Liver (tissue), 8 donors: ENCODE measurements at regions not wholly inside any gene's neighbourhood (a gene's known extent, or its start where the extent isn't known, plus 50 kb on each side); places are given as distances from the start of the nearest gene placed in this dataset.

Experiments used
- DNase-seq: peaks from one replicate; pipeline ENCODE4 v3.0.0-alpha.2; 2017; ENCODE audit warnings: low spot score
- H3K27ac ChIP-seq, 2 donors: one replicate each; pipeline ENCODE4 v1.7.0; 2013; ENCODE audit warnings: inconsistent platforms in 2 of 2, low read length in 2 of 2, control low read depth in 1 of 2, low read depth in 1 of 2, mild to moderate bottlenecking in 1 of 2
- H3K27me3 ChIP-seq, 4 donors: one replicate each; pipeline versions ENCODE4 v1.6.1 to v1.7.0; 2013; ENCODE audit warnings: low read length in 3 of 4, inconsistent platforms in 1 of 4, mild to moderate bottlenecking in 1 of 4, moderate library complexity in 1 of 4; ENCODE audit not compliant: control insufficient read depth in 4 of 4, insufficient read depth in 4 of 4
- H3K36me3 ChIP-seq, 4 donors: one replicate each; pipeline versions ENCODE4 v1.6.1 to v1.7.0; 2013; ENCODE audit warnings: low read length in 3 of 4, mild to moderate bottlenecking in 3 of 4, low read depth in 1 of 4, moderate library complexity in 1 of 4; ENCODE audit not compliant: control insufficient read depth in 4 of 4, insufficient read depth in 3 of 4
- H3K4me1 ChIP-seq, 4 donors: one replicate each; pipeline versions ENCODE4 v1.6.1 to v1.7.0; 2013; ENCODE audit warnings: low read length in 3 of 4, mild to moderate bottlenecking in 3 of 4, moderate library complexity in 1 of 4; ENCODE audit not compliant: control insufficient read depth in 4 of 4, insufficient read depth in 4 of 4
- H3K4me3 ChIP-seq, 3 donors: one replicate each; pipeline versions ENCODE4 v1.6.1 to v1.7.0; 2013; ENCODE audit warnings: low read length in 3 of 3, control low read depth in 1 of 3, low read depth in 1 of 3, mild to moderate bottlenecking in 1 of 3
- H3K9ac ChIP-seq, 2 donors: one replicate each; pipeline ENCODE4 v1.7.0; 2013; ENCODE audit warnings: low read length in 2 of 2, mild to moderate bottlenecking in 2 of 2, moderate library complexity in 2 of 2, control low read depth in 1 of 2, low read depth in 1 of 2
- H3K9me3 ChIP-seq, 4 donors: one replicate each; pipeline versions ENCODE4 v1.6.1 to v1.7.0; 2013; ENCODE audit warnings: low read length in 3 of 4; ENCODE audit not compliant: control insufficient read depth in 4 of 4
- ATF3 ChIP-seq: IDR thresholded peaks from 2 replicates; pipeline ENCODE4 v1.6.1; 2016; ENCODE audit warnings: antibody characterized with exemption
- CTCF ChIP-seq: fragments of 150-350 bp; IDR thresholded peaks from 2 replicates; pipeline ENCODE4 v1.5.1; 2017; ENCODE audit warnings: improper control_type of control experiment, low read depth, low read length; ENCODE audit not compliant: missing input control
- EGR1 ChIP-seq, 2 donors: IDR thresholded peaks; 2 replicates each; pipeline ENCODE4 v1.6.1; 2016 to 2018; ENCODE audit warnings: antibody characterized with exemption in 2 of 2, low read depth in 2 of 2
- FOXA1 ChIP-seq: IDR thresholded peaks from 2 replicates; pipeline ENCODE4 v1.6.1; 2016; ENCODE audit warnings: antibody characterized with exemption
- FOXA2 ChIP-seq: IDR thresholded peaks from 2 replicates; pipeline ENCODE4 v1.6.1; 2016; ENCODE audit warnings: antibody characterized with exemption
- GABPA ChIP-seq, 2 donors: IDR thresholded peaks in 1 of 2; conservative IDR thresholded peaks in 1 of 2; 2 replicates each; pipeline ENCODE4 v1.6.1; 2016; ENCODE audit warnings: antibody characterized with exemption in 2 of 2, mild to moderate bottlenecking in 1 of 2, moderate library complexity in 1 of 2
- HNF4A ChIP-seq, 2 donors: conservative IDR thresholded peaks; 2 replicates each; pipeline ENCODE4 v1.6.1; 2016; ENCODE audit warnings: antibody characterized with exemption in 2 of 2, mild to moderate bottlenecking in 2 of 2
- HNF4G ChIP-seq: IDR thresholded peaks from 2 replicates; pipeline ENCODE4 v1.6.1; 2016; ENCODE audit warnings: antibody characterized with exemption
- JUND ChIP-seq, 2 donors: IDR thresholded peaks; 2 replicates each; pipeline ENCODE4 v1.6.1; 2016; ENCODE audit warnings: antibody characterized with exemption in 2 of 2
- MAX ChIP-seq: IDR thresholded peaks from 2 replicates; pipeline ENCODE4 v1.6.1; 2016; ENCODE audit warnings: antibody characterized with exemption
- NR2F2 ChIP-seq: IDR thresholded peaks from 2 replicates; pipeline ENCODE4 v1.6.1; 2016; ENCODE audit warnings: antibody characterized with exemption
- RAD21 ChIP-seq, 2 donors: IDR thresholded peaks; 2 replicates each; pipeline ENCODE4 v1.6.1; 2016; ENCODE audit warnings: antibody characterized with exemption in 2 of 2, mild to moderate bottlenecking in 2 of 2
- REST ChIP-seq: IDR thresholded peaks from 2 replicates; pipeline ENCODE4 v1.6.1; 2016; ENCODE audit warnings: antibody characterized with exemption, mild to moderate bottlenecking
- RXRA ChIP-seq, 2 donors: IDR thresholded peaks; 2 replicates each; pipeline ENCODE4 v1.6.1; 2017 to 2018; ENCODE audit warnings: antibody characterized with exemption in 2 of 2, mild to moderate bottlenecking in 1 of 2
- SP1 ChIP-seq: IDR thresholded peaks from 2 replicates; pipeline ENCODE4 v1.6.1; 2018; ENCODE audit warnings: antibody characterized with exemption, mild to moderate bottlenecking
- TAF1 ChIP-seq: conservative IDR thresholded peaks from 2 replicates; pipeline ENCODE4 v1.6.1; 2016; ENCODE audit warnings: antibody characterized with exemption, mild to moderate bottlenecking
- YY1 ChIP-seq: IDR thresholded peaks from 2 replicates; pipeline ENCODE4 v1.6.1; 2016; ENCODE audit warnings: antibody characterized with exemption, mild to moderate bottlenecking
- WGBS: extraction: QIAGEN DNeasy Blood & Tissue Kit; methylation state at CpG from one replicate; pipeline ENCODE4 v1.1.7; 2013; 5-methylcytosine and 5-hydroxymethylcytosine counted together
- TF ChIP-seq, protein P1 (sequence below): IDR thresholded peaks from 2 replicates; pipeline ENCODE4 v1.6.1; 2016; ENCODE audit warnings: antibody characterized with exemption
- donor health status: healthy.
- donor health status: healthy.
- donor health status: healthy.
- donor health status: healthy.
- donor health status: healthy.

GRCh38 chr5:77885519-77885918 is 109.4 kb upstream of the TBCA start:
- TF ChIP-seq YY1 = no peak
- TF ChIP-seq CTCF = no peak
- no peak for TF ChIP-seq HNF4G
- no peak for TF ChIP-seq ATF3
- no peak for TF ChIP-seq NR2F2
- TF ChIP-seq EGR1 (IDR thresholded peaks at IDR 0.05; ENCODE audit: low read depth in 2 of 2) = no peak
- no peak for TF ChIP-seq RXRA (IDR thresholded peaks at IDR 0.05)
- TF ChIP-seq RAD21 (IDR thresholded peaks at IDR 0.05) = no peak
- TF ChIP-seq GABPA (IDR thresholded peaks at IDR 0.05 in 1 of 2, conservative IDR thresholded peaks at IDR 0.05 in 1 of 2) = no peak
- no peak for TF ChIP-seq REST
- TF ChIP-seq MAX = no peak
- no peak for TF ChIP-seq FOXA1
- no peak for TF ChIP-seq FOXA2
- no peak for TF ChIP-seq SP1
- TF ChIP-seq, protein P1, sequence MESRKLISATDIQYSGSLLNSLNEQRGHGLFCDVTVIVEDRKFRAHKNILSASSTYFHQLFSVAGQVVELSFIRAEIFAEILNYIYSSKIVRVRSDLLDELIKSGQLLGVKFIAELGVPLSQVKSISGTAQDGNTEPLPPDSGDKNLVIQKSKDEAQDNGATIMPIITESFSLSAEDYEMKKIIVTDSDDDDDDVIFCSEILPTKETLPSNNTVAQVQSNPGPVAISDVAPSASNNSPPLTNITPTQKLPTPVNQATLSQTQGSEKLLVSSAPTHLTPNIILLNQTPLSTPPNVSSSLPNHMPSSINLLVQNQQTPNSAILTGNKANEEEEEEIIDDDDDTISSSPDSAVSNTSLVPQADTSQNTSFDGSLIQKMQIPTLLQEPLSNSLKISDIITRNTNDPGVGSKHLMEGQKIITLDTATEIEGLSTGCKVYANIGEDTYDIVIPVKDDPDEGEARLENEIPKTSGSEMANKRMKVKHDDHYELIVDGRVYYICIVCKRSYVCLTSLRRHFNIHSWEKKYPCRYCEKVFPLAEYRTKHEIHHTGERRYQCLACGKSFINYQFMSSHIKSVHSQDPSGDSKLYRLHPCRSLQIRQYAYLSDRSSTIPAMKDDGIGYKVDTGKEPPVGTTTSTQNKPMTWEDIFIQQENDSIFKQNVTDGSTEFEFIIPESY = no peak
- TF ChIP-seq JUND (IDR thresholded peaks at IDR 0.05) = no peak
- no peak for TF ChIP-seq HNF4A (conservative IDR thresholded peaks at IDR 0.05)
- no peak for TF ChIP-seq TAF1
- DNase-seq = no peak
- Histone ChIP-seq H3K9me3 (no peaks in the 10 kb centered on the region), H3K27ac (no peak overlapping the region), H3K9ac (no peak overlapping the region), H3K4me3 (no peak overlapping the region), H3K27me3 (no peaks in the 10 kb centered on the region), H3K4me1 (no peaks in the 10 kb centered on the region), H3K36me3 (no peaks in the 10 kb centered on the region)
- WGBS = 74% methylated on average over 4 of the region's 4 CpGs
